GM03348 (cell line): ENCODE measurements at regions not wholly inside any gene's neighbourhood (a gene's known extent, or its start where the extent isn't known, plus 50 kb on each side); places are given as distances from the start of the nearest gene placed in this dataset.

ENCODE experiments used
- DNase-seq: peaks from one replicate; pipeline ENCODE4 v3.0.0; 2012; ENCODE audit warnings: low spot score

DNA sequence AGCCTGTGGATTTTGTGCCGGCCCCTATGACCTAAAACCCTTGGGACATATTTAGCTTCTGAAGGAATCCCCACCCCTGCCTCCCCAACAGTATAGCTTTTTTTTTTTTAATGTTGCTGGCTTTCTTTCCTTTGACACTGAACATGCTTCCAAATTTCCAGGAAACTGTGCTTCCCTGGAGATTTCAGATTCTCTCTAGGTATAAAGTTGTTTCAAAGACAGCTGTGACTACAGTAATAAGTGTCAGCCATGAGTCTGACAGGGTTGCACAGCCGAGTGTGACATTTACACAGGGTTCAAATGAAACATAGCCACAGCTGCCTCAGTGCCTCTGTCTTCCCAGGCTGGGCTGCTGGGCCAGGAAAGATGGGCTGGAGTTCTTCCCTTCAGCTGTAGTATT is 466.6 kb upstream of the COBL start:
- DNase-seq: no peak

DNA sequence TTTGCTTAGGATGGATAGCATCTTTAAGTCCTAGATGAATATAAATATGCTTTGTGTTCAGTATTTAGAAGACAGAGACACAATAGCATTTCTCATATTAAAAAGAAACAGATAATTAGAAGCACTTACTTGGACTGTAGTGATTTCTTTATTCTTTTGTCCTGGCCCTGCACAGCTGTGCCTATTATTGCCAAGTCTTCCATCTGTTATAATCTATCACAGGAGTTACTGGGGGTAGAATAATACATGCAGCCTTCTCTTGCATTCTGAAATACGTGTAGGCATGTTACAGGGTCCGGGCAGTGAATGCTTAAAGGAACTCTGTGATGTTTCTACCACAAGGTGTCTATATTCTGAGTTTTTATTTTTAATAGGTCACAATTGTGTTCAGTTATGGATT is 461.5 kb upstream of the COBL start:
- DNase-seq: no peak

DNA sequence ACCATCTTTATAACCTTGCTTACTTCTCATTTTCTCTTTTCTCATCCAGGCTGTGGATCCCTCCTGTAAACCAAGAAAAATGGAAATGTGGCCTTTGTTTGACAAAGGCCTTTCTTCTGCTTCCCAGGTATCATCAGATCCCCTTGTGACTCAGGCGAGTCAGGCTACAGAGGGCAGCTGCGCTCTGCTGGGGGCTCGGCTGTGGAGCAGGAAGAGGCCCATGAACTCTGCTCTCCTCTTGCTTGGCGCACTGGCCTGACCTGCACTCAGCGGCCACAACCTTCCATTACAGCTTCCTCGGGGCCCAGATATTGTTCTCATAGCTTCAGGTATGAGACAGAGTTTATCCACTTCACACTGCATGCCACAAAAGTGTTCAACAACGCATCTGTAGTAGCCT is 457.6 kb upstream of the COBL start:
- DNase-seq: no peak

DNA sequence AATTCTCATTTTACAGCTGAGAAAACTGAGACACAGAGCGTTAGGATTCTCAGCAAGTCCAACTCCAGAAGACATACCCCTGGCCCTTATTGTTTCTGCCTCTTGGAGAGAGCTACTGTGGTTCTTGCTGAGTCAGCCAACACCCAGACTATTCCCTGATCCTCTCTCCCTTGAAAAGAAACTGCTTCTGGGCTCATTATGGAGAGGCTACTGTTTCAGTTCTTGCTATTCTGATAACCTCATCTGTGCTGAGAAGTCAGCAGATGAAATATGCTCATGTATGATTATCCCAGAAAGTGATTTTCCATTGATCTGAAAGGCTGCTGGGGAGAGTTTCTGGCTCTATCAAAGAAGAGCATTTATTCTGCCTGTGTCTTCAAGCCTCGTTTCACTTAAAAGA is 455.6 kb upstream of the COBL start:
- DNase-seq: no peak

DNA sequence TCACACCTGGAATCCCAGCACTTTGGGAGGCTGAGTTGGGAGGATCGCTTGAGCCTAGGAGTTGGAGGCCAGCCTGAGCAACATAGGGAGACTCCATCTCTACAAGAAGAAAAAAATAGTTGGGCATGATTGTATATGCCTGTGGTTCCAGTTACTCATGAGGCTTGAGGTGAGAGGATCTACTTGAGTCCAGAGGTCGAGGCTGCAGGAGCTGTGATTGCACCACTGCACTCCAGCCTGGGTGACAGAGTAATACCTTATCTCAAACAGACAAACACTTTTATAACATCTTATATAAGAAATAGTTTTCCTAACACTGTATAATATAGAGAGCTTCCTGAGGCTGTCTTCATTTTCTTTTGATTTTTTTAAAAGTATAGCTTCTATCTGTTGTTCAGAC is 448.4 kb upstream of the COBL start:
- DNase-seq: no peak

DNA sequence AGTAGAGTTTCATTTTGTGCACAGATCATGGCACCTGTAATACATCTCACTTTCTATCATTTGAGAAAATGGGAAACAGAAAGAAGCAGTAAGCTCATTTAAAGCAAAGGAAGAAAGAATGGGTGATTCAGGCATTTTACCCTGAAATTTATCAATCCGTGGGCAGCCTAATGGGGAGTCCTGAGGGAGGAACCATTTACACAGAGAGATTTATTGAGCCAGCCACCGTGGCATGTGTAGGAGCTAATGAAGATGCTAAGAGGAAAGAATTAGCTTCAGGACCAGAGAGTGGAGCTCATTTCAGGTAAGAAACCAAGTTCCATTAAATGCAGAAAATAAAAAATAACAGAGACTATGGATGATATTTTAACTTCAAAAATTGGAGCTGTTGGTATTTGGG is 443.4 kb upstream of the COBL start:
- DNase-seq: no peak

DNA sequence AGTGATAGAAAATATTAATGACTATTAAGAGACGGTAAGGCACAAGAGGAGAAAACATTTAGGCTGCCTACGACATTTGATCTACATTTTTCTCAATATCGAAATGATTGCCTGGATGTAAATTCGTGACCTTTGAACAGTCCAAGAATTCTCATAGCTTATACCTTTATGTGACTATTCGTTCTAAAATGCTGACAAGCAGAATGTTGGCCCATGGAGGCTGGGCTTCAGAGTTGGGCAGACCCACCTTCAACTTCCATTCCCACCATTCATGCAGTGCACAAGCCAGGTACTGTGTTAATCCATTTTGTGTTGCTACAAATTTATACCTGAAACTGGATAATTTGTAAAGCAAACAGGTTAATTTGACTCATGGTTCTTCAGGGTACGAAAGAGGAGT is 441.4 kb upstream of the COBL start:
- no peak for DNase-seq

DNA sequence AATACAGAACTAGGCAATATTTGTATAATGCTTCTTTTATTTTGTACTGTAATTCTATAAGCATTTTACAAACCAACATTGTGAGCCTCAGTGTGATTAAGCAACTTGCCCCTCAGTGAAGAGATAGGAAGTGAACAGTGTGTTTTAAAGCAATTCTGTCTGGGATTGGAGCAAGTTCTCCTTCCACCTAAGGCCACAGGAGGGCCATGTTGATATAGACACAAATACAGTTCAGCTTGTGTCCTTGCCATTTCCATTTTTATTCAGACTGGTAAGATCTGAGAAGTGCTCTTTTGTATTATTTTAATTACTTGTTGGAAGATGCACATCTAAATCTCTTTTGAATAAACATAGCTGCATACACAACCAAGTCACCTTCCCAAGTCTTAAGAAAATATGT is 416.3 kb upstream of the COBL start:
- no peak for DNase-seq

DNA sequence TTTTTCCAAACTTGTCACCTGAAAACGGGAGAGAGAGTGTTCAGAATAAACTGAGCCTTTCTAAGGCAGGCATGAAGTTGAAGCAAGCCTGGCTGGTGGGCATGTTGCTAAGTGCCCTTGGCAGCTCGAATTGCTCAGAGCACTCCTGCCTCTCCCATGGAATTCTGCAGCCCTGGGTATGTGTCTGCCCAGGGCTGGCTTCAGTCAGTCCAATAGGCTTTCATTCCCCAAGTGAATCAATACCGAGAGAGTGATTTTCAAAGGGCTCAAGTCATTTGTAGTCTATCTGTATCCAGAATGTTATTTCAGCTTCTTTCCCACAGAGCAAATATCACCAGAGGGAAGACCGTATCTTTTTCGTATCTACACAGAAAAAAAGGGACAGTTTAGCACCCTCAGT is 415.5 kb upstream of the COBL start:
- no peak for DNase-seq

DNA sequence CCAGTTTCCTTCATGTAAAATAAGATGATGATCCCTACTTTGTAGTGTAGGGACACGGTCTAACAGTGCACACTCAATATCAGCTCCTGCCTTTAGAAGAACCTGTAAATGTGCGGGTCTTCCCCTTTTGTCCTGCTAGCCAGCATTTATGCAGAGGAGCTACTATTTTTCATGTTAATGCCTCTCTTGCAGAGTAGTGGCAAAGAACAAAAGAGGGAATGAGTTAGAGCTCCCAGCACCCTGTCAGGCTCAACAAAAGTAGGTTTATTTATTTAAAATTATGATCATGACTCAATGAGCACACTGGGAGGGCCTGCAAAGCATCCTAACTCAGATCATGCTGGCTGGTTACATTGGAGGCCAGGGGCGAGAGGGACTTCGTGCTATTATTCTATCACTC is 414.5 kb upstream of the COBL start:
- DNase-seq: no peak

DNA sequence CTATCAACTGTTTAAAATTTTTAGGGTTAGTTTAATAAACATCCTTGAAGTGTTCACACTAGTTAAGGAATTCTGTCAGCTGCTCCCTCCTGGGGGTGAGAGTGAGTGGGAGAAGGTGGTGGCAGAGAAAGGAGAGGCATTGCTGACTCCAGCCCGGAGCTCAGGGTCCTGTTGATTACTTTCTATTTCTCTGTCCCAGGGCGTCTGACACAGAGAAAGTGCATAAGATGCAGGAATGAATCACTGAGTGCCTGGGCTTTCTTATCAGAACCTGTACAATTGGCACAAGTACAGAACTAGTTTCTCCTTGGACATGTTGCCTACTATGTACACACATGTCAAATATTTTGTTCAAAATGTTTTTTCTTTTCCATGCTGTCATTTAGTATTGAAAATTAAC is 410.8 kb upstream of the COBL start:
- DNase-seq: no peak

DNA sequence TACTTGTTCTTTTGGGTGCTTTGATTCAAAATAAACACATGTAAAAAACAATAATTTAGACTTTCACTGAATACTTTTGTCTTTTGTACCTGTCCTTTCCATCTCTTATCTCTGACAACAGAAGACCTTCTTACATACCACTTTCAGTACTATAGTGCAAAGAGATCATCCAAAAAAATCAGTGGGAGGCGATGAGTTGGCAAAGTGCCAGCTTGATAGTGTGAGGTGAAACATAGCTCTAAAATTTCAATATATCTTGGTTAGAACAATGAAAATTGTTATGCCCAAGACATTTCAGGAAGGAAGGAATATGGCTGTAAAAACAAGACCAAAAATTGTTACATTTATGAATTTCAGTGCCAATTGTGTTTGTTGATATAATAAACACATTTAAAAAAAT is 390.2 kb upstream of the COBL start:
- no peak for DNase-seq

DNA sequence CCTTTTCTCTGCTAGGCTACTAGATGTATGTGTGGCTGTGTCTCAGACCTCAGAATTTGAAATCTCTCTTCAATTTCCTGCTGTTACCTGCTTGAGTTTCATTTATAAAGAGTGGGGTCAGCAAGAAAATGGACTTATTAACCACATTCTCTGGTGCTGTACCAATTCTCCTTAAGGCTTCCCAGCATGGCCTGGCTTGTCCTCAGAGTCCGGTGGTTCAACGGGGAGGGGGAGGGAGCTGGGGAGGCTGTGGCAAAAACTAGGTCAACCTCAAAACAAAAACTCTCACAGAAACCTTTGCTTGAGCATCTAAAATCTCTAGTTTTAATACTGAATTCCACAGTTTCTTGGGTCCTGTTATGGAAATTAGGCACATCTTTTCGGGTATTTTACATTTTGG is 389.1 kb upstream of the COBL start:
- DNase-seq: no peak

DNA sequence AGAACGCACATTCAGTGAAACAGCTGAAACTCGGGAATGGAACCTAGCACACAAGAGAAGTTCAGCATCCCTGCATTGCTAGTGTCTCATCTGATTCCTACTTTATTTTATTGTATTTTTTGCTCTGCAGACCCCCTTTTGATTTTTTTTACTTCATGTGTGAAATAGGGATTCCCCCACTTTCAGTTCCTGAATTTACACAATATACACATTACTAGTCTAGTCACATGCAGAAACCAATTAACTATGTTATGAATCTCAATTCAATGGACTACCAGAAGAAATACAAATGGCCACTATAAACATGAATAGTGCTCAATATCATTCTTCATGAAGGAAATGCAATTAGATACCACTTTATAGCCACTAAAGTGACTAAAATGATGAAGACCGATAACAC is 386.1 kb upstream of the COBL start:
- no peak for DNase-seq

DNA sequence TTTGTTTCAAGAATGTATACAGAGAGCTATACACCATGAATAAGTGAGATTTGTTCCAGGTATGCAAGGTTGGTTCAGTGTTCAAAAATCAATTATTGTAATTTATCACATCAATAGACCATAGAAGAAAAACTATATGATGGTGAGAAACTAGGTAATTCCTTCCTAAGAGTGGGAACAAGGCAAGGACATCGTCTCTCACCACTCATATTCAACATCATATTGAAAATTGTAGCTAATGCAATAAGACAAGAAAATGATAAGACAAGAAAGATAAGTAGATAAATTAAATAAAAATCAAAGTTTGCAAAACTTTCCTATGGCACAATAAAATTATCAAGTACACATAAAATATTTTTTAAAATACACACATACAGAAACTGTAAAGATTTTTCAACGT is 385.3 kb upstream of the COBL start:
- DNase-seq: no peak

DNA sequence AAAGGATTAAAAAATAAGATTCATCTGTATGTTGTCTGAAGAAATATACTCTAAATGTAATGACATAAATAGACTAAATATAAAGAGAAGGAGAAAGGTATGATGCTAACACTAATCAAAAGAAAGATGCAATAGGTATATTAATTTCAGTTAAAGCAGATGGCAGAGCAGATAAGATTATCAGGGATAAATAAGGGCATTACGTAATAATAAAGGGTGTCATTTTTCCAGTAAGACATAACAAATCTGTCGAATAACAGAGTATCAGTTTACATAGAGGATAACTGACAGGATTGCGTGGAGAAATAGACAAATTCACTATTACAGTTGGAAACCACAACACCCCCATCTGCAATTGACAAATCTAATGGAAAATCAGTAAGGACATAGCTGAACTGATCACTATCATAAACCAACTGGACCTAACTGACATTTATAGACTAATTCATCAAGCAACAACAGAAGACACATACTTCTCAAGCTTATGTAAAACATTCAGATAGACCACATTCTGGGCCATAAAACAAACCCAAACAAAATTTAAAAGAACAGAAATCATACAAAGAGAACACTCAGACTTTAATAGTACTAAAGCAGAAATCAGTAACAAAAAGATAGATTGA is 384.1 kb upstream of the COBL start:
- DNase-seq: no peak

DNA sequence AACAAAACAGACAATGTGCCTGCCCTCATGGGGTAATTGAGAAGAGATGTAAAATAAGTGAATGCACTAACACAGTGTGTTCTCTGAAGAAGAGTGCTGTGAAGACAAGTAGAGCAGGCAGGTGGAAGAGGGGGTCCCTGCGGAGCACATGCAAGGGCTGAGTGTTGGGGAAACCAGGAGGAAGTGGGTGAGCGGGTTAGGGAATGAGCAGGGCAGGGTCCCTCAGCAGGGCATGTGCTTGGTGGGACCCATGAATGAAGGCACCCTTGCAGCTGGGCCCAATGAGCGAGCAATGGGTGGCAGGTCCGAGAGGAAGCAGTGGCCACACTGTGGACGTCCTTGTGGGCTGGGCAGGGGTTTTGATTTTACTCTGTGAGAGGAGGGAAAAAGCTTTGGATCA is 376.6 kb upstream of the COBL start:
- DNase-seq: no peak

DNA sequence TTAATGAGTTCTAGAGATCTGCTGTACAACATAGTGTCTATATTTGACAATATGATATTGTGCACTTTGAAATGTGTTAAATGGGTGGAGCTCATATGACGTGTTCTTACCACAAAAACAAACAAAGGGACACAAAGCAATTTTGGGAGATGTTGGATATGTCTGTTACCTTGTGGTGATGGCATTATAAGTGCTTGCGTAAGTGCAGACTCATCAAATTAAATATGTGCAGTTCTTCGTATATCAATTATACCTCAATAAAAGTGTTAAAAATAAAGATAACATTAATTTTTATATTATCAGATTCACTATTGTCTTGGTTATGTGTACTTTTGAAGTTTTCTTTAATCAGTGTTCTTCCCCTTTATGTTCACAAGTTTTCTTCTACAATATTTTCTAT is 372.9 kb upstream of the COBL start:
- no peak for DNase-seq

DNA sequence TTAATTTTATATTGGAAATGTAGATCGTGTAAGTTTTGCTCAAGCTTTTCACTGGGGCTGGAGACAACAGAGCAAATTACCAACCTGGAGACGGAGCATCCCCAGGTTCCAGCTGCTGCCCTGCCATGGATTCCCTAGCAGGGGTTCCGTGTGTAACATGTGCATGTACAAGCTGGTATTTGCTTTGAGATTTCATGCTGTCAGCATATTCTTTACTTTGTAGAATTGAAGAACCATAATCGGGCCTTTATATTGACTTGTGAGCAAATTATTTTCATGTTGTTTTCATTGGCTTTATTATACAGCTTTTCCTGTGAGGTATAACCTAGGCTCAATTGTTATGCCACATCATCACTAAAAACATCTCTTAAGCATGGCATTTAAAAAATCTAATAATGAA is 369.2 kb upstream of the COBL start:
- no peak for DNase-seq

DNA sequence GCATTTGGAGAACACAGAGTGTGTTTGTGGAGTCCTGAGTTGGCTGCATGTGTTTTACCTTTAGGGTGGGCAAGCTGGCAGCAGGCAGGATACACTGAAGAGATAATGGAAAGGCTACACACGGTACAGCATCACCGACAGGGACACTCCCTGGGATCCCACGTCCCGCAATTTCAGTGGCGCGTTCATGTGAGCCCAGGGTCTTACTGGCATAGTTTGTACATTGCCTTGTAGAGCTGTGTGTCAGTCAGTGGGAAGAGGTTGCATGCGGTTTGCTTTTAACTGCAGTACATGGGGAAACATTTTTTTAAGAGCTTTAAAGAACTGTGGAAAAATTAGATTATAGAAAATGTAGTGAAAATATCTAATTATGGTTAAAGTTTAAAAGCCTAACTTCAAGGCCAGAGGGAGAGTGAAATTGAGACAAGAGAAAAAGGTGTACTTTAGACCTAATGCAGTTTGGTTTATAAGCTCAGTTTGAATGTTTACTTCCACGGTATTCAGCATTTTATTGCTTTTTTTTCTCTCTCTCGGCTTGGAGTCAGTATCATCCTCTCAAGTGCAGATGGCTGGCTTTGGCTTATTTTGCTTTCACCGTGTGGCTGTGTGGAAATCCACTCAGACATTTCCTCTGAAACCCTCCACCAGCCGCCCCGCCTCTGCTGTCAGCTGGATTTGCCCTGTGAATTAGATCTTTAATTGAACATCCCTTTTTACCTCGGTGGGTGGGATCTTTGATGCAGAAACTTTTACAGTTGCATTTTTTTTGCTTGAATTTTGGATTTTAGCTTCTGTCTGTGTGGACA is 364.2 kb upstream of the COBL start:
- DNase-seq: no peak

DNA sequence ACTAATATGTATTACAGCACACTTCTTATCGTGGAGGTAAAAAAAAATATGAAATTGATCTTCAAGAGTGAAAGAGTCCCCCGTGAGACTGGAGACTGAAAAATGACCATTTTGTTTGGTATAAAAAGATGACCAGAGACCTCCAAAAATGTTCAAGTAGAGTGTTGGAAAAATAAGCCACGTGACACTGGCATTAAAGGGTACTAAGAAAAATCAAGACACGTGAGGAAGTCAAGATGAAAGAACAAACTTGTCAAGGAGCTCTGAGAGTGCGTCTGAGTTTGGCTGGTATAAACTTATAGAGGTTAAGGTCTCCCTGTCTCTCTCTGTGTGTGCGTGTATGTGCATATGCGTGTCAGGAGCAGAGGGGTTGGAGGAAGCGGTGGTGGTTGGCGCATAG is 362.7 kb upstream of the COBL start:
- no peak for DNase-seq

DNA sequence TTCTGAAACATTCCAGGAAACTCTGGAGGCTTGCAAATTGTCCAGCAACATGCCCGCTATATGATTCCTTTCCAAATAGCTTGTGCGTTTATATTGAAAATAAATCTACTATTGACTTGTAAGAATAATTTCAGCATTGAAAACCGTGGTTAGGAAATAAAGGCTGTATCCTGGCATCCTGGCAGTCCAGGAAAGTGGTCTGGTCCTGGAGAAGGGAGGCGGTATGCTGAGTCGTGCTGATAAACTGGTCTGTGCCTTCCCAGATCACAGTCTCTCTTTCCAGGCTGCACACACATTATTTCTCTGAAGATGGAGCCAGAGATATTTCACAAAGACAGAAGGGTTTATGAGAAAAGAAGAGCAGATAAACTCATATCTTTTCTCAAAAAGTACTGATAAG is 350.1 kb upstream of the COBL start:
- no peak for DNase-seq

DNA sequence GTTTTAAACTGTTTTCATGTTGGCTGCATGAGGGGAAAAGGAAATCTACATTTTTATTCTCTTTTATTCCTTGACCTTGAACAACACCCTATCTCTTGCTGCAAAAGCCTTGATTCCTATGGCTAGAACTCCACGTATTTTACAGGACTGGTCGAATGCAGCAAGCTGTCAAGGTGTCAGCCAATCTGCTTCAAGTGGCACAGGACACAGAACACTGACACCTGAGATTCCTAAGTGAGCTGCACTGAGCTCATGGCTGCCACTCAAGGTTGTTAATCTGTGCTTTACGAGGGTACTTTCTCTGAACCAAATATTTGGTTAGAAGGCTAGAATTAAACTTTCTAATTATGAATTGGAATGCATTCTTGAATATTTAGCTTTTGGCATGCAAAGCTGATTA is 349.7 kb upstream of the COBL start:
- no peak for DNase-seq

DNA sequence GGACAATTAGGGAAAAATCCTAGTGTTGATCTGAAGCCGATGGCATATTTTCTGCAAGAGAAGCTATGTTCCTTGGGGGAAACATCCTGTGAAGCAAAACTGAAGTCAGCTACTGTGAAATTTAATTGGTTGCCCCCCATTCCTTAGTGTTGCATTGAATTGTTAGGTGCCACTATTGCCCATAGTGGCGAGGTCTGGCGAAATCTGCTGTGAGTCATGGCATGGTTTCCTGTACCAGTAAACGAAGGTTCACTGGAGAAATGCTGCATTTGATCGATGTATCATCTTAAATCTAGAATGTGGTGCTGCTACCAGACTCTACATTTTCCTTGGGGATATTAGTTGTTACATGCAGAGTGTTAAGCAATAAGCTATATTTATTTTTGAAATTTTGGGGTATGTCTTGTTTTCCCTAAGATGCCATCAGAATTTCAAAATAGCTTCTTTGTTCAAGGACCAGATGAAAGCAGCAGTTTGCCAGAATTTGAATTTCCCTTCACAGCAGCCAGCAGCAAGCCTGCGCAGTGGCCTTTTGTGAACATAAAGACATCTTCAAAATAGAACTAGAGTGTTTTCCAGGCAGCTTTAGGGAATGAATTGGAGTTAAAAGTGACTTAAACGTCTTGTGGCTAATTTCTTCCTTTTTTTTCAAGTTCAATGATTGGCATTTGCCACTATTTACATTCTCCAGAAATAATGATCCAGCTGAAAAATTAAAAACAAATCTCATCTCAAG is 348.6 kb upstream of the COBL start:
- no peak for DNase-seq
